ENCODE measurements at regions not wholly inside any gene's neighbourhood (a gene's known extent, or its start where the extent isn't known, plus 50 kb on each side); places are given as distances from the start of the nearest gene placed in this dataset.

GRCh38 chr9:79371301-79371700 is 200.5 kb upstream of the TLE4 start:
- Histone ChIP-seq H3K9me3 (ENCODE audit: insufficient read depth, low read length) (no peaks in the 10 kb centered on the region), H2AFZ (ENCODE audit: low read depth, low read length, severe bottlenecking) (no peak overlapping the region), H3F3A (ENCODE audit: insufficient read depth) (no peaks in the 10 kb centered on the region), H3K9me2 (replicated peaks; ENCODE audit: insufficient read depth, low read length) (no peaks in the 10 kb centered on the region), H3K27me3 (ENCODE audit: low read length) (no peaks in the 10 kb centered on the region), H3K36me3 (ENCODE audit: low read length) (no peaks in the 10 kb centered on the region), H3K27ac (ENCODE audit: low read depth, low read length) (no peak overlapping the region), H3K4me2 (ENCODE audit: low read depth, low read length, poor library complexity, severe bottlenecking) (no peak overlapping the region), H4K20me1 (ENCODE audit: low read depth, low read length) (no peaks in the 10 kb centered on the region), H3K4me3 (ENCODE audit: insufficient read depth, low read length, poor library complexity, severe bottlenecking) (no peak overlapping the region), H3K79me2 (ENCODE audit: insufficient read depth, low read length) (no peaks in the 10 kb centered on the region), H3K9ac (ENCODE audit: low read length) (no peak overlapping the region)
- TF ChIP-seq CTCF (IDR thresholded peaks at IDR 0.05; ENCODE audit: insufficient read depth, low read length, poor library complexity, severe bottlenecking) (no peak), EZH2phosphoT487 (conservative IDR thresholded peaks at IDR 0.05; ENCODE audit: low read length) (no peak)

DNA sequence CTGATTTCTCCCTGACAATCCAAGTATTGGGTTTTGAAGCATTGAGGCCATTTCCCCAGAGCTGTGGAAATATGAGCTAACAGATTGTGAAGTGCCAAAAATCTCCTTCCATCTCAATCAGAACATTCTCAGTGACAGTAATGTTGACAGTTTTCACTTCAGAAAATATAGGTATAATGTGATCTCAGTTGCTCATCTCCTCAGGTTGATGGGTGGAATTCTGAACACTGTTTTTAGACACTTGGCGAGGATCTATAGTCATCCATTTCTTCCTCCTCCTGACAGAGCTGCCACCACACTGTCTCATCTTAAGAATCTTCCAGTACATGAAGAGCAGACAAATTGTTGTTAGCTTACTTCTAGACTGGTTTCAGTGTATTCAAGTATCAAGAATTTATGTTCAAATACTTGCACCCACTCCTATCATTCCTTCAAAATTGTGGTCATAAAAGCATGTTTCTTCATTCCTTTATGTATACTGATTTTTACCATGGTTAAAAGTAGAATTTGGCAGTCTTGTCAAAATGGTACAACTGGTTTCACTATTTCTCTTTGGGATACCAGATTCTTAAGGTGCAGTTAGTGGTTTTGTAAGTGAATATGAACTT is 199.7 kb upstream of the TLE4 start:
- Histone ChIP-seq H3K27me3 (ENCODE audit: low read length) (no peaks in the 10 kb centered on the region), H3K4me2 (ENCODE audit: low read depth, low read length, poor library complexity, severe bottlenecking) (no peak overlapping the region), H3K36me3 (ENCODE audit: low read length) (no peaks in the 10 kb centered on the region), H3K9me3 (ENCODE audit: insufficient read depth, low read length) (no peaks in the 10 kb centered on the region), H3K4me3 (ENCODE audit: insufficient read depth, low read length, poor library complexity, severe bottlenecking) (no peak overlapping the region), H4K20me1 (ENCODE audit: low read depth, low read length) (no peaks in the 10 kb centered on the region), H2AFZ (ENCODE audit: low read depth, low read length, severe bottlenecking) (no peak overlapping the region), H3F3A (ENCODE audit: insufficient read depth) (no peaks in the 10 kb centered on the region), H3K9ac (ENCODE audit: low read length) (no peak overlapping the region), H3K79me2 (ENCODE audit: insufficient read depth, low read length) (no peaks in the 10 kb centered on the region), H3K27ac (ENCODE audit: low read depth, low read length) (no peak overlapping the region), H3K9me2 (replicated peaks; ENCODE audit: insufficient read depth, low read length) (no peaks in the 10 kb centered on the region)
- TF ChIP-seq CTCF (IDR thresholded peaks at IDR 0.05; ENCODE audit: insufficient read depth, low read length, poor library complexity, severe bottlenecking) (no peak), EZH2phosphoT487 (conservative IDR thresholded peaks at IDR 0.05; ENCODE audit: low read length) (no peak)

DNA sequence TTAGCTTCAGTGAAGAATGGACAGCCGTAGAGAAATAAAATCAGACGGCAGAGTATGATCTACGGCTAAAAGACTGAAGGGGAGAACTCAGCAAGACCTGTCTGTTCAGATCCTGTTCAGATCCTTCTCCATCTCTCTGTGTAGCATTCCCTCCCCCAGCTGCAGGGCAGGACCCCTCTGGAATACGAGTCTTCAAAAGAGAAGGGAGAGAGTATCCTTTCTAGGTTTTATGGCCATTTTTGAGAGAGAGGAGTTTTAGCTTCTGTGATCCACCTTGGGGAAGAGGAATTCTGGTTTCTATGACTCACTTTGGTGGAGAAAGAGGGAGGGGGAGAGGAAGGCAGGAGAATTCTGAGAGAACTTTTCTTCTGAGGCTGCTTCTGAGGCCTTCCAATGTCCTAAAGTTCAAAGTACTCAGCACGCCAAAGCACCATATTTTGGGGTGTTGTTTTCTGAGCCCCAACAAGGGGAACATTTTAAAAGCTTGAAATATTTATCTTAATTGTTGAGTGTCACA is 194.4 kb upstream of the TLE4 start:
- Histone ChIP-seq H3K27ac (ENCODE audit: low read depth, low read length) (no peak overlapping the region), H3F3A (ENCODE audit: insufficient read depth) (no peaks in the 10 kb centered on the region), H3K9ac (ENCODE audit: low read length) (no peak overlapping the region), H4K20me1 (ENCODE audit: low read depth, low read length) (no peaks in the 10 kb centered on the region), H3K9me2 (replicated peaks; ENCODE audit: insufficient read depth, low read length) (no peaks in the 10 kb centered on the region), H3K4me2 (ENCODE audit: low read depth, low read length, poor library complexity, severe bottlenecking) (no peak overlapping the region), H3K36me3 (ENCODE audit: low read length) (no peaks in the 10 kb centered on the region), H3K27me3 (ENCODE audit: low read length) (no peaks in the 10 kb centered on the region), H3K4me3 (ENCODE audit: insufficient read depth, low read length, poor library complexity, severe bottlenecking) (no peak overlapping the region), H3K79me2 (ENCODE audit: insufficient read depth, low read length) (no peaks in the 10 kb centered on the region), H2AFZ (ENCODE audit: low read depth, low read length, severe bottlenecking) (no peak overlapping the region), H3K9me3 (ENCODE audit: insufficient read depth, low read length) (no peaks in the 10 kb centered on the region)
- TF ChIP-seq EZH2phosphoT487 (conservative IDR thresholded peaks at IDR 0.05; ENCODE audit: low read length) (no peak), CTCF (IDR thresholded peaks at IDR 0.05; ENCODE audit: insufficient read depth, low read length, poor library complexity, severe bottlenecking) (no peak)
